ENCODE measurements at regions not wholly inside any gene's neighbourhood (a gene's known extent, or its start where the extent isn't known, plus 50 kb on each side); places are given as distances from the start of the nearest gene placed in this dataset.

- Mint-ChIP-seq H3K9me3 (no peaks in the 10 kb centered on the region), H3K36me3 (ENCODE audit: low read depth) (no peaks in the 10 kb centered on the region), H3K27me3 (ENCODE audit: insufficient read depth) (peaks cover 5% of the 10 kb centered on the region), H3K4me3 (no peak overlapping the region), H3K27ac (no peak overlapping the region), H3K4me1 (ENCODE audit: low read depth) (no peaks in the 10 kb centered on the region)
- no peak for DNase-seq (ENCODE audit: low spot score)
- intact Hi-C loops (cut with micrococcal nuclease), result no loop called here
Measured at GRCh38 chr20:48294196-48294595, 508.9 kb upstream of the SULF2 start.

- Mint-ChIP-seq H3K9me3 (no peaks in the 10 kb centered on the region), H3K4me1 (ENCODE audit: low read depth) (no peaks in the 10 kb centered on the region)
- intact Hi-C loops (cut with micrococcal nuclease), result no loop called here
Measured at GRCh38 chr20:48293671-48294070, 508.4 kb upstream of the SULF2 start.

DNA sequence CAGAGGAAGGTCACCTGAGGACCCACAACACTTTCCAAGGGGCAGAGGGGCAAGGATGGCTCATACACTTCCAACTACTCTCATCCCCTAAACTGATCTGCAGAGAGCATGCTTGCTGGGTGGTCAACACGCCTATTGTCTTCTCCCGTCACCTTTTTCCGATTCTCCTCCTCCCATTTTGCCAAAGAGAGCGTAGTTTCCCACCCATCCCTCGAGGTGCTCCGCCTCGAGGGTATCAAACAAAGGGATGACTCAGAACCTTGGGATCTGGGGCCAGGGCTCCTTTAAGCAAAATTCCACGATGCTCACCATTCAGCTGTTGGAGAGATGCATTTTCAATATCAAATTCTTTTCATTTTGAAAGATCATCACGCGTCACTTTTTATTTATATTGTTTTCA, 507.5 kb upstream of the SULF2 start:
- Mint-ChIP-seq H3K27me3 (ENCODE audit: insufficient read depth) (peaks cover 5% of the 10 kb centered on the region), H3K36me3 (ENCODE audit: low read depth) (no peaks in the 10 kb centered on the region), H3K4me3 (no peak overlapping the region), H3K4me1 (ENCODE audit: low read depth) (no peaks in the 10 kb centered on the region), H3K9me3 (no peaks in the 10 kb centered on the region), H3K27ac (no peak overlapping the region)
- intact Hi-C loops (cut with micrococcal nuclease), result no loop called here
- no peak for DNase-seq (ENCODE audit: low spot score)

More at GRCh38 chr20:48293671-48294070, 508.4 kb upstream of the SULF2 start:
- H3K36me3 Mint-ChIP-seq (ENCODE audit: low read depth), result no peaks in the 10 kb centered on the region
- no peak for DNase-seq (ENCODE audit: low spot score)
- H3K27me3 Mint-ChIP-seq (ENCODE audit: insufficient read depth), result peaks cover 5% of the 10 kb centered on the region
- no peak overlapping the region for H3K27ac Mint-ChIP-seq
- no peak overlapping the region for H3K4me3 Mint-ChIP-seq

GRCh38 chr20:48291896-48292295, 506.6 kb upstream of the SULF2 start:
- H3K9me3 Mint-ChIP-seq, result no peaks in the 10 kb centered on the region
- no peak overlapping the region for H3K27ac Mint-ChIP-seq
- peaks cover 3% of the 10 kb centered on the region for H3K27me3 Mint-ChIP-seq (ENCODE audit: insufficient read depth)
- H3K4me3 Mint-ChIP-seq, result no peak overlapping the region
- no peaks in the 10 kb centered on the region for H3K4me1 Mint-ChIP-seq (ENCODE audit: low read depth)
- intact Hi-C loops (cut with micrococcal nuclease), result no loop called here
- no peaks in the 10 kb centered on the region for H3K36me3 Mint-ChIP-seq (ENCODE audit: low read depth)
- DNase-seq (ENCODE audit: low spot score), result no peak

DNA sequence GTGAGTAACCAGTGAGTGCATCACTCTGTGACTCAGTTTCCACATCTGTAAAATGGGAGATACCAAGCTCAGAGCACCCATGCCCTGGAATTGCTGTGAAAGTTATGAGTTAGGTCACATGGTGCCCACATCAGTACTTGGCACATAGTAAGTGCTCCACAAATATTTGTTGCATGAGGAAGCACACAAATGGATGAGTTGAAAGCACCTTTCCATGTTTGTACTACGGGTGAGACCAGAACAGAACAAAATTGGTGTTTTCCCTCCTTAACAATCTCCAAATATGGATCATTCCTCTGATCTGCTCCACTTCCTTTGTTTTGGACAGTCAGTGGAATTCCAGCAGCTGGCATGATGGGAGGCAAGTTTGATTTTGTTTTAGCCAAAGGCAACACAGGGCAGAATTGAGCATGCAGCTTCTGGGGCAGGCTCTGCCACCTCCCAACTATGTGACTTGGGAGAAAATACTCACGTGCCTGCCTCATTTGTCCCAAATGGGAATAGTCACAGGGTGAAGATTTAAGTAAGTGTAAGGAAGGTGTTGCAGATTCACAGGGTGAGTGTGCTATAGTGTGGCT, 503.7 kb upstream of the SULF2 start:
- DNase-seq (ENCODE audit: low spot score), result no peak
- H3K4me1 Mint-ChIP-seq (ENCODE audit: low read depth), result no peaks in the 10 kb centered on the region
- no peaks in the 10 kb centered on the region for H3K9me3 Mint-ChIP-seq
- intact Hi-C loops (cut with micrococcal nuclease), result no loop called here
- H3K27me3 Mint-ChIP-seq (ENCODE audit: insufficient read depth), result peaks cover 3% of the 10 kb centered on the region
- no peaks in the 10 kb centered on the region for H3K36me3 Mint-ChIP-seq (ENCODE audit: low read depth)
- no peak overlapping the region for H3K27ac Mint-ChIP-seq
- no peak overlapping the region for H3K4me3 Mint-ChIP-seq

DNA sequence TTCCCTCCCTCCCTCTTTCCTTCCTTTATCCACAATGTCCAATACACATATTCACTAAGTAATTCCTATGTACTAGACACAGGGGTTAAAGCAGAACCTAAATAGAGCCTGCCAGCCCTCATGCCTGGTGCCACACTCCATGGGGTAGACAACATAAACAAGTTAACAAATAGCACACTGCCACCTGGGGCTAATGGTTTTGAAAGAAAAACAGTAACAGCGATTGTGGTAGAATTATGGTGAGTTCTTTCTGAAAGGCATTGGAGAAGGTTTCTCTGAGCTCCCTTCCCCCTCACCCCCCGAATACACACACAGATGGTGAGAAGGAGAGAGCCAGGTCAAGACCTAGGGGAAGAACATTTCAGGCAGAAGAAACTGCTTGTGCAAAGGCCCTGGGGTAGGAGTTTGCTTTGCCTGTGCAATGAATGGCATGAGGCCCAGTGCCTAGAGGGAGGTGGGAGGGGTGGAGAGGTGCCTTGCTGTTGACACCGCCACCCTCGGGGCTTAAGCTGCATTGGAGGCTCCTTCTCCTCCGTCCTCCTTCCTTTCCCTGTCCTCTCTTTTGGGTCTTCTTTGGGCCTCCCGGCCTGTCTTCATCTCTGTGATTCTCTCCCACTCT, 502.4 kb upstream of the SULF2 start:
- Mint-ChIP-seq H3K27me3 (ENCODE audit: insufficient read depth) (peaks cover 3% of the 10 kb centered on the region), H3K36me3 (ENCODE audit: low read depth) (no peaks in the 10 kb centered on the region), H3K4me1 (ENCODE audit: low read depth) (no peaks in the 10 kb centered on the region), H3K9me3 (no peaks in the 10 kb centered on the region), H3K4me3 (no peak overlapping the region), H3K27ac (no peak overlapping the region)
- intact Hi-C loops (cut with micrococcal nuclease), result no loop called here
- DNase-seq (ENCODE audit: low spot score), result no peak

DNA sequence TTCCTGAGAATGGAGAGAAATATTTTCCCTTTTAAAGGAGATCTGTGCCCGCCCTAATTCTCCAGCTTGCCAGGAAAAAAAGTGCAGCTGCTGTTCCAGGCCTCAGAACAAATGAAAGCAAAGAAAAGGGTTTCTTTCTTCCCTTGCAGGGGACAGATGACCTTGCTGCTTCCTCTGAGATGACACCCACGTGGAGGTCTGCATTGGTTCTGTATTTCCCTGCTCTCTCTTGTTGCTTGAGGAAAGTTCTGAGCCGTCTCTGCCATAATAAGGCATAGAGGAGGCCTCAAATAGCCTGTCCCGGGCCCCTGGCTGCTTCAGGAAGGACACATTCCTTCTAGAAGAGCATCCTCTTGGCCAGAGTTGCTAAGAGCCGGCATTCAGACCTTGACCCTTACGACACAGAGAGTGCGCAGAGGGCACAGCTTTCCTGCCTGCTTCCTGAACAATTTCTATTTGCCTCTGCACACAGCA, 501.8 kb upstream of the SULF2 start:
- intact Hi-C loops (cut with micrococcal nuclease), result no loop called here
- H3K36me3 Mint-ChIP-seq (ENCODE audit: low read depth), result no peaks in the 10 kb centered on the region
- H3K27me3 Mint-ChIP-seq (ENCODE audit: insufficient read depth), result peaks cover 3% of the 10 kb centered on the region
- no peaks in the 10 kb centered on the region for H3K4me1 Mint-ChIP-seq (ENCODE audit: low read depth)
- DNase-seq (ENCODE audit: low spot score), result no peak
- H3K9me3 Mint-ChIP-seq, result no peaks in the 10 kb centered on the region
- no peak overlapping the region for H3K4me3 Mint-ChIP-seq
- no peak overlapping the region for H3K27ac Mint-ChIP-seq

DNA sequence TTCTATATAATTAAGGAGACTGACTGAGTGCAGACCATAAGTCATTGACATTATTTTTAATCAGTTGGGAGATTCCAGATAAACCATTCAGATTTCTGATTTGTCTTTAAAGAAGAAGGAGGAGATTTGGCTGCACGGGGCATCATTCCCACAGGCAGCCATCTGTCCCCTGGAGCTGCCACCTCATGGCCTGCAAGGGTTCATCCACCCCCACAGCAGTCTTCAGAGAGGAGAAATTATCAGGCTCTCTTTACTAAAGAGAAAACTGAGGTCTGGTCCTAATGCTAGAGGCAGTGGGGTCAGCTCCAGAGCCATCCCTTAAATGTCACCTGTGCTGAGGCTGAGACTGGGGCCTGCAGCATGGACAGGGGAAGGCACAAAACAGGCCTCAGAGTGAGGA, 501.3 kb upstream of the SULF2 start:
- Mint-ChIP-seq H3K27me3 (ENCODE audit: insufficient read depth) (peaks cover under 1% of the 10 kb centered on the region), H3K4me3 (no peak overlapping the region), H3K4me1 (ENCODE audit: low read depth) (no peaks in the 10 kb centered on the region), H3K27ac (no peak overlapping the region), H3K9me3 (no peaks in the 10 kb centered on the region), H3K36me3 (ENCODE audit: low read depth) (no peaks in the 10 kb centered on the region)
- no peak for DNase-seq (ENCODE audit: low spot score)
- intact Hi-C loops (cut with micrococcal nuclease), result no loop called here

- H3K4me3 Mint-ChIP-seq, result no peak overlapping the region
- H3K4me1 Mint-ChIP-seq (ENCODE audit: low read depth), result no peaks in the 10 kb centered on the region
- H3K9me3 Mint-ChIP-seq, result no peaks in the 10 kb centered on the region
- DNase-seq (ENCODE audit: low spot score), result no peak
- intact Hi-C loops (cut with micrococcal nuclease), result no loop called here
- H3K36me3 Mint-ChIP-seq (ENCODE audit: low read depth), result no peaks in the 10 kb centered on the region
- H3K27me3 Mint-ChIP-seq (ENCODE audit: insufficient read depth), result no peaks in the 10 kb centered on the region
- no peak overlapping the region for H3K27ac Mint-ChIP-seq
Measured at GRCh38 chr20:48285656-48286055, 500.4 kb upstream of the SULF2 start.

- Mint-ChIP-seq H3K4me3 (no peak overlapping the region), H3K36me3 (ENCODE audit: low read depth) (no peaks in the 10 kb centered on the region), H3K9me3 (no peaks in the 10 kb centered on the region), H3K27me3 (ENCODE audit: insufficient read depth) (no peaks in the 10 kb centered on the region), H3K27ac (no peak overlapping the region), H3K4me1 (ENCODE audit: low read depth) (no peaks in the 10 kb centered on the region)
- intact Hi-C loops (cut with micrococcal nuclease), result no loop called here
- no peak for DNase-seq (ENCODE audit: low spot score)
Measured at GRCh38 chr20:48284837-48285236, 499.6 kb upstream of the SULF2 start.

GRCh38 chr20:48284315-48284714, 499.0 kb upstream of the SULF2 start:
- no peak overlapping the region for H3K27ac Mint-ChIP-seq
- no peaks in the 10 kb centered on the region for H3K9me3 Mint-ChIP-seq
- no peaks in the 10 kb centered on the region for H3K27me3 Mint-ChIP-seq (ENCODE audit: insufficient read depth)
- H3K4me3 Mint-ChIP-seq, result no peak overlapping the region
- intact Hi-C loops (cut with micrococcal nuclease), result no loop called here
- H3K36me3 Mint-ChIP-seq (ENCODE audit: low read depth), result no peaks in the 10 kb centered on the region
- DNase-seq (ENCODE audit: low spot score), result no peak
- H3K4me1 Mint-ChIP-seq (ENCODE audit: low read depth), result no peaks in the 10 kb centered on the region

DNA sequence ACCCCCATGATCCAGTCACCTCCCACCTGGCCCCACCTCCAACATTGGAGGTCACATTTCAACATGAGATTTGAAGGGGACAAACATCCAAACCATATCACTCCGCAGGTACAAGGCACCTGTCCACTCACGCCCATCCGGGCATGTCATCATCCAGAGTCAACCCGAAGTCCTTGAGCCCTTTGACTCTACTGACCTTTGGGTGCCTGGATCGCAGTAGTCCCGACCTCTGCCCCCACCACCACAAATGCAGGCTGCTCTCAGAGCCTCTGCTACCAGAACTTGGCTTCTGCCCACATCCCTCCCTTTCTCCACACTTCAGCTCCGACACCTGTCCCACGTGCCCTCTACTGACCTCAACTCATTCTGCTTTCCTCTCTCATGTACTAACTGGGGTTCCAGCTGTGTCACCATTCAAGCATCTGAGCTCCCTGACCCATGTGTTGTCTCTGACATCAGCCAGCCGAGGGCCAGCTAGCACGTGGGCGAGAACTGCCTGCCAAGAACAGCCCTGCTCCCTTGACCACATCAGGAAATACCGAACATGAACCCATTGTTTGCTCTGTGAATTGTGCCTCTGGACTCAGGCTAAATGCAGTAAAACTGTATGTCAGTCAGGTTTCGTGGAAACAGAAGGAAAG, 498.3 kb upstream of the SULF2 start:
- no peak for DNase-seq (ENCODE audit: low spot score)
- Mint-ChIP-seq H3K4me1 (ENCODE audit: low read depth) (no peaks in the 10 kb centered on the region), H3K9me3 (no peaks in the 10 kb centered on the region), H3K27me3 (ENCODE audit: insufficient read depth) (no peaks in the 10 kb centered on the region), H3K27ac (no peak overlapping the region), H3K4me3 (no peak overlapping the region), H3K36me3 (ENCODE audit: low read depth) (no peaks in the 10 kb centered on the region)
- intact Hi-C loops (cut with micrococcal nuclease), result no loop called here

GRCh38 chr20:48282591-48283228, 497.4 kb upstream of the SULF2 start:
- Mint-ChIP-seq H3K27ac (no peak overlapping the region), H3K4me3 (no peak overlapping the region), H3K4me1 (ENCODE audit: low read depth) (no peaks in the 10 kb centered on the region), H3K9me3 (no peaks in the 10 kb centered on the region), H3K36me3 (ENCODE audit: low read depth) (no peaks in the 10 kb centered on the region), H3K27me3 (ENCODE audit: insufficient read depth) (no peaks in the 10 kb centered on the region)
- intact Hi-C loops (cut with micrococcal nuclease), result no loop called here
- DNase-seq (ENCODE audit: low spot score), result no peak
